H1 (cell line): ENCODE measurements at regions not wholly inside any gene's neighbourhood (a gene's known extent, or its start where the extent isn't known, plus 50 kb on each side); places are given as distances from the start of the nearest gene placed in this dataset.

ENCODE experiments used
- CTCF ChIA-PET: fragments of 300-600 bp; sonication (Branson Sonifier 250); formaldehyde crosslinking; loops from one replicate; lab custom pipeline; 2021; ENCODE audit not compliant: partially characterized antibody; lab: Charles Lee
- POLR2A ChIA-PET: fragments of 300-600 bp; sonication (Branson Sonifier 250); formaldehyde crosslinking; loops from one replicate; lab custom pipeline; 2021; ENCODE audit warnings: inconsistent platforms; ENCODE audit not compliant: partially characterized antibody; lab: Charles Lee
- DNase-seq, 2 experiments: peaks; one replicate each; pipeline versions ENCODE4 v3.0.0 to v3.0.0-alpha.2; 2010 to 2022; ENCODE audit warnings: low spot score in 2 of 2, low read depth in 1 of 2, mixed read lengths in 1 of 2
- FAIRE-seq: peaks from 2 replicates; lab custom pipeline; 2011; peaks lifted over from hg19 to GRCh38; lab: Jason Lieb, UNC
- H2AFZ ChIP-seq: 2 replicates; pipeline ENCODE4 v1.8.1; 2012; ENCODE audit warnings: low read length, inconsistent platforms
- H2AK5ac ChIP-seq: 2 replicates; pipeline ENCODE4 v1.6.1; 2013; ENCODE audit warnings: low read depth, low read length
- H2BK120ac ChIP-seq: replicated peaks from 2 replicates; pipeline ENCODE3; 2013; ENCODE audit warnings: low read depth, low read length, inconsistent platforms
- H2BK12ac ChIP-seq: 2 replicates; pipeline ENCODE4 v1.6.1; 2013; ENCODE audit warnings: low read depth, low read length
- H2BK15ac ChIP-seq: 2 replicates; pipeline ENCODE4 v1.6.1; 2013; ENCODE audit warnings: low read length
- H2BK20ac ChIP-seq: 2 replicates; pipeline ENCODE4 v1.6.1; 2013; ENCODE audit warnings: low read length
- H2BK5ac ChIP-seq: 2 replicates; pipeline ENCODE4 v1.6.1; 2013; ENCODE audit warnings: low read depth, low read length
- H3K14ac ChIP-seq: 2 replicates; pipeline ENCODE4 v1.6.1; 2013; ENCODE audit warnings: inconsistent platforms; ENCODE audit not compliant: insufficient read length
- H3K18ac ChIP-seq: 2 replicates; pipeline ENCODE4 v1.6.1; 2013; ENCODE audit warnings: low read length; ENCODE audit errors: extremely low read depth
- H3K23ac ChIP-seq: 2 replicates; pipeline ENCODE4 v1.6.1; 2013; ENCODE audit warnings: inconsistent platforms; ENCODE audit not compliant: insufficient read length
- H3K23me2 ChIP-seq: 2 replicates; pipeline ENCODE4 v1.6.1; 2013; ENCODE audit warnings: low read depth, low read length
- H3K27ac ChIP-seq: 2 replicates; pipeline ENCODE4 v1.6.1; 2011; ENCODE audit warnings: low read depth, low read length, inconsistent platforms
- H3K27me3 ChIP-seq, 4 experiments: replicated peaks in 1 of 4; 1 replicate in 1 of 4; 2 replicates in 3 of 4; pipeline versions ENCODE4 v1.6.1 to v1.8.1; 2011 to 2013; ENCODE audit warnings: low read length in 3 of 4, mild to moderate bottlenecking in 3 of 4, inconsistent platforms in 2 of 4, mixed read lengths in 2 of 4, moderate library complexity in 1 of 4; ENCODE audit not compliant: control insufficient read depth in 3 of 4, insufficient read depth in 3 of 4; ENCODE audit errors: extremely low read depth in 1 of 4
- H3K36me3 ChIP-seq, 4 experiments: 2 replicates each; pipeline versions ENCODE4 v1.6.1 to v1.8.1; 2011 to 2013; ENCODE audit warnings: mild to moderate bottlenecking in 4 of 4, low read length in 3 of 4, moderate library complexity in 2 of 4, control low read depth in 1 of 4, inconsistent platforms in 1 of 4; ENCODE audit not compliant: insufficient read depth in 4 of 4, control insufficient read depth in 2 of 4
- H3K4ac ChIP-seq: replicated peaks from 2 replicates; pipeline ENCODE3; 2013; ENCODE audit warnings: low read length, low read depth, mixed read lengths, inconsistent platforms; ENCODE audit not compliant: insufficient read length
- H3K4me1 ChIP-seq, 4 experiments: replicated peaks in 1 of 4; 1 replicate in 1 of 4; 2 replicates in 3 of 4; pipeline versions ENCODE4 v1.6.1 to v1.8.1; 2011 to 2013; ENCODE audit warnings: low read length in 3 of 4, inconsistent platforms in 2 of 4, mixed read lengths in 1 of 4; ENCODE audit not compliant: insufficient read depth in 4 of 4, control insufficient read depth in 3 of 4
- H3K4me2 ChIP-seq, 2 experiments: 2 replicates each; pipeline versions ENCODE4 v1.6.1 to v1.8.1; 2011 to 2013; ENCODE audit warnings: low read depth in 2 of 2, low read length in 2 of 2, control low read depth in 1 of 2, inconsistent platforms in 1 of 2, mild to moderate bottlenecking in 1 of 2; ENCODE audit not compliant: insufficient read depth in 1 of 2
- H3K4me3 ChIP-seq, 4 experiments: fragments of 200-600, 300-600 bp in 1 of 4; sonication (generic), shearing (Covaris generic), sonication (Bioruptor Twin) in 1 of 4; 2 replicates each; pipeline versions ENCODE4 v1.5.1 to v1.8.1; 2011 to 2016; ENCODE audit warnings: low read length in 4 of 4, low read depth in 3 of 4, control low read depth in 2 of 4, inconsistent platforms in 2 of 4, mild to moderate bottlenecking in 2 of 4, mixed read lengths in 1 of 4, moderate library complexity in 1 of 4; ENCODE audit not compliant: insufficient read depth in 2 of 4; ENCODE audit errors: extremely low read depth in 1 of 4
- H3K56ac ChIP-seq: replicated peaks from 2 replicates; pipeline ENCODE3; 2013; ENCODE audit warnings: low read depth, mild to moderate bottlenecking, mixed read lengths, low read length, inconsistent platforms; ENCODE audit not compliant: insufficient read length
- H3K79me1 ChIP-seq: 2 replicates; pipeline ENCODE4 v1.6.1; 2013; ENCODE audit warnings: low read depth, low read length, control low read depth
- H3K79me2 ChIP-seq, 2 experiments: 2 replicates each; pipeline versions ENCODE4 v1.6.1 to v1.8.1; 2012 to 2013; ENCODE audit warnings: low read length in 2 of 2, mild to moderate bottlenecking in 2 of 2, inconsistent platforms in 1 of 2; ENCODE audit not compliant: insufficient read depth in 2 of 2, control insufficient read depth in 1 of 2
- H3K9ac ChIP-seq, 4 experiments: replicated peaks in 1 of 4; 1 replicate in 1 of 4; 2 replicates in 3 of 4; pipeline versions ENCODE4 v1.6.1 to v1.8.1; 2011 to 2013; ENCODE audit warnings: low read depth in 3 of 4, low read length in 3 of 4, control low read depth in 2 of 4, mild to moderate bottlenecking in 2 of 4, moderate library complexity in 2 of 4, inconsistent platforms in 1 of 4; ENCODE audit errors: extremely low read depth in 1 of 4
- H3K9me3 ChIP-seq, 2 experiments: 2 replicates each; pipeline versions ENCODE4 v1.6.1 to v1.8.1; 2012 to 2013; ENCODE audit warnings: mild to moderate bottlenecking in 2 of 2, moderate library complexity in 2 of 2, control low read depth in 1 of 2, inconsistent platforms in 1 of 2, low read depth in 1 of 2, low read length in 1 of 2, mixed read lengths in 1 of 2; ENCODE audit not compliant: insufficient read depth in 2 of 2
- H4K20me1 ChIP-seq, 2 experiments: replicated peaks in 1 of 2; 2 replicates each; pipeline versions ENCODE3 to v1.8.1; 2011 to 2013; ENCODE audit warnings: inconsistent platforms in 2 of 2, low read length in 2 of 2, mild to moderate bottlenecking in 1 of 2; ENCODE audit not compliant: insufficient read depth in 2 of 2, control insufficient read depth in 1 of 2
- H4K5ac ChIP-seq: 2 replicates; pipeline ENCODE4 v1.6.1; 2013; ENCODE audit warnings: low read length, low read depth, mixed read lengths, inconsistent platforms; ENCODE audit not compliant: insufficient read length
- H4K8ac ChIP-seq: 2 replicates; pipeline ENCODE4 v1.8.0; 2013; ENCODE audit warnings: mild to moderate bottlenecking, moderate library complexity, low read length, inconsistent platforms; ENCODE audit not compliant: insufficient read depth; ENCODE audit errors: extremely low read depth
- H4K91ac ChIP-seq: replicated peaks from 2 replicates; pipeline ENCODE3; 2013; ENCODE audit warnings: low read length, mixed read lengths, inconsistent platforms; ENCODE audit not compliant: insufficient read length
- HDAC6 ChIP-seq: IDR thresholded peaks from one replicate; pipeline ENCODE4 v1.7.1; 2012; ENCODE audit warnings: low read depth, mild to moderate bottlenecking, inconsistent platforms, low read length, moderate library complexity
- WGBS, 2 experiments: shearing (Covaris generic) in 1 of 2; methylation state at CpG; one replicate each; pipeline versions ENCODE4 v1.1.6 to v1.1.7; 2013 to 2015; ENCODE audit warnings: low lambda C conversion rate in 2 of 2, mixed read lengths in 2 of 2, inconsistent platforms in 1 of 2, low coverage in 1 of 2, missing lambda C conversion rate in 1 of 2; ENCODE audit not compliant: insufficient replicate concordance in 2 of 2, insufficient coverage in 1 of 2, insufficient read length in 1 of 2; ENCODE audit errors: extremely low coverage in 1 of 2, missing lambda C conversion rate in 1 of 2; 5-methylcytosine and 5-hydroxymethylcytosine counted together

DNA sequence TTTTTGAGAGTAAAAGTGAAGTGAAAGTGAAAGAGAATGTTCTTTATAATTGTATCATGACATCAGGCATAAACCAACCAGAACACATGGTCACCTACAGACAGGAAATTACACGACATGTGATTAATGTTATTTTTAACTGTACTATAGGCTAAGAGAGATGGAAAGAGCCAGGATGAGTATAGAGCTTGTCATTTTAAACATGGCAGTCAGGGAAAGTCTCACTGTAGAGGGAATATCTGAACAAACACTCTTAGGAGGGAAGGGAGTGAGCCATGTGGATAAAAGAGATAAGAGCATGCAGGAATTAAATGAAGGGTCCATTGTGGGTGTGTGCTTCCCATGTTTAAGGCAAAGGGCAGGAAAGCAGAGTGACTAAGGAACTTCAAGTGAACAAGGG, 599.1 kb upstream of the FAT3 start:
- no peak overlapping the region for H3K9ac ChIP-seq
- FAIRE-seq (no peak), DNase-seq (no peak)
- no peak for TF ChIP-seq HDAC6
- no peaks in the 10 kb centered on the region for H3K27me3 ChIP-seq
- H3K79me2 ChIP-seq: no peaks in the 10 kb centered on the region
- no peak overlapping the region for H4K91ac ChIP-seq
- H3K27ac ChIP-seq: no peak overlapping the region
- no peak overlapping the region for H2AK5ac ChIP-seq
- H3K18ac ChIP-seq: no peak overlapping the region
- H2BK15ac ChIP-seq: no peak overlapping the region
- no peak overlapping the region for H2BK5ac ChIP-seq
- no peak overlapping the region for H2BK12ac ChIP-seq
- H4K8ac ChIP-seq: no peak overlapping the region
- H3K36me3 ChIP-seq: no peaks in the 10 kb centered on the region
- CTCF ChIA-PET: no interaction called here
- H3K4me3 ChIP-seq: no peak overlapping the region
- H3K4me2 ChIP-seq: no peak overlapping the region
- H3K14ac ChIP-seq: no peak overlapping the region
- no peaks in the 10 kb centered on the region for H3K9me3 ChIP-seq
- H3K4ac ChIP-seq: no peak overlapping the region
- H3K23me2 ChIP-seq: no peaks in the 10 kb centered on the region
- POLR2A ChIA-PET: interaction anchor here (0.6 kb wide), 1 partner anchor 225 kb away, joined by 3 read pairs; no protein-coding TSS in a partner anchor
- H3K56ac ChIP-seq: no peak overlapping the region
- H3K4me1 ChIP-seq: no peaks in the 10 kb centered on the region
- no peak overlapping the region for H2BK20ac ChIP-seq
- WGBS, 2 experiments: 96% methylated on average over 1 of the region's 1 CpG; no CpG with 5 or more reads in 1 of the 2 experiments
- no peak overlapping the region for H3K23ac ChIP-seq
- no peak overlapping the region for H2BK120ac ChIP-seq
- H2AFZ ChIP-seq: no peak overlapping the region; the same call in 1 of the 2 replicates
- no peaks in the 10 kb centered on the region for H4K20me1 ChIP-seq
- H4K5ac ChIP-seq: no peak overlapping the region
- no peaks in the 10 kb centered on the region for H3K79me1 ChIP-seq
